ENCODE measurements at regions not wholly inside any gene's neighbourhood (a gene's known extent, or its start where the extent isn't known, plus 50 kb on each side); places are given as distances from the start of the nearest gene placed in this dataset.
"Not testable (repeated sequence)": the region's sequence is repeated elsewhere in the genome, so short reads cannot be mapped to it uniquely, and the experiment has no call there.

GRCh38 chr12:131466932-131467331, 244.0 kb upstream of the SFSWAP start:
- Histone ChIP-seq H3K4me3 (no peak overlapping the region), H3K9me3 (no peaks in the 10 kb centered on the region), H3K27ac (no peak overlapping the region), H3K27me3 (peaks cover 0 to 21% (median 0%) of the 10 kb centered on the region in 4 donors), H3K4me1 (no peaks in the 10 kb centered on the region), H3K36me3 (no peaks in the 10 kb centered on the region)
- no peak for DNase-seq
- TF ChIP-seq CTCF (IDR thresholded peaks at IDR 0.05) (no peak), POLR2A (IDR thresholded peaks at IDR 0.05) (no peak)
- WGBS, 2 donors = 80 to 93% methylated on average over 1 to 2 of the region's 4 CpGs
- intact Hi-C loops (cut with DNase I) = no loop called here

- 57 to 69% methylated on average over 1 to 3 of the region's 5 CpGs for WGBS, 2 donors
- no peak for DNase-seq
- TF ChIP-seq POLR2A (IDR thresholded peaks at IDR 0.05) = no peak
- no peak for TF ChIP-seq CTCF (IDR thresholded peaks at IDR 0.05)
- Histone ChIP-seq H3K27ac (no peak overlapping the region), H3K4me1 (no peaks in the 10 kb centered on the region), H3K27me3 (peaks cover 0 to 26% (median 0%) of the 10 kb centered on the region in 4 donors), H3K4me3 (no peak overlapping the region), H3K36me3 (no peaks in the 10 kb centered on the region), H3K9me3 (no peaks in the 10 kb centered on the region)
- intact Hi-C loops (cut with DNase I) = no loop called here
Measured at GRCh38 chr12:131468206-131468605, 242.7 kb upstream of the SFSWAP start.

GRCh38 chr12:131469945-131470344, 240.9 kb upstream of the SFSWAP start:
- H3K36me3 ChIP-seq; H3K9me3 ChIP-seq; H3K4me1 ChIP-seq; H3K4me3 ChIP-seq; intact Hi-C loops (cut with DNase I); DNase-seq; H3K27ac ChIP-seq: not testable (repeated sequence)
- 79% methylated on average over 3 of the region's 10 CpGs; no CpG with 5 or more reads in 1 of the 2 donors for WGBS, 2 donors
- H3K27me3 ChIP-seq = peaks cover 0 to 35% (median 0%) of the 10 kb centered on the region in 4 donors

- H3K27me3 ChIP-seq = peaks cover 0 to 35% (median 0%) of the 10 kb centered on the region in 4 donors
- no peaks in the 10 kb centered on the region for H3K9me3 ChIP-seq
- no peaks in the 10 kb centered on the region for H3K36me3 ChIP-seq
- no peak for DNase-seq
- 40 to 56% methylated on average over 8 to 14 of the region's 20 CpGs for WGBS, 2 donors
- no peaks in the 10 kb centered on the region for H3K4me1 ChIP-seq
- TF ChIP-seq CTCF (IDR thresholded peaks at IDR 0.05) (no peak), POLR2A (IDR thresholded peaks at IDR 0.05) (no peak)
- intact Hi-C loops (cut with DNase I) = no loop called here
- no peak overlapping the region for H3K27ac ChIP-seq
- H3K4me3 ChIP-seq = no peak overlapping the region
Measured at GRCh38 chr12:131471271-131471905, 239.5 kb upstream of the SFSWAP start.

GRCh38 chr12:131471946-131472732, 238.8 kb upstream of the SFSWAP start:
- Histone ChIP-seq H3K36me3 (no peaks in the 10 kb centered on the region), H3K4me1 (no peaks in the 10 kb centered on the region), H3K27me3 (peaks cover 0 to 35% (median 0%) of the 10 kb centered on the region in 4 donors), H3K9me3 (no peaks in the 10 kb centered on the region), H3K4me3 (no peak overlapping the region), H3K27ac (no peak overlapping the region)
- intact Hi-C loops (cut with DNase I) = no loop called here
- TF ChIP-seq CTCF (IDR thresholded peaks at IDR 0.05) (no peak), POLR2A (IDR thresholded peaks at IDR 0.05) (no peak)
- DNase-seq = no peak
- 68 to 81% methylated on average over 9 to 10 of the region's 21 CpGs for WGBS, 2 donors

Measured in esophagus squamous epithelium (tissue), 5 donors.